Natural killer cell (primary cell): ENCODE measurements at regions not wholly inside any gene's neighbourhood (a gene's known extent, or its start where the extent isn't known, plus 50 kb on each side); places are given as distances from the start of the nearest gene placed in this dataset.

Experiments used
- ATAC-seq, 3 donors: fragments of 150-1000 bp in 2 of 3; fragments of 200-7000 bp in 1 of 3; cut with Tn5 transposase; 1 replicate in 1 of 3; 2 replicates in 2 of 3; pipeline ENCODE4 v1.10.0; 2021; ENCODE audit warnings: mild to moderate bottlenecking in 2 of 3, moderate library complexity in 2 of 3
- DNase-seq, 2 donors: peaks; one replicate each; pipeline versions ENCODE4 v3.0.0 to v3.0.0-alpha.2; 2013 to 2021; ENCODE audit warnings: mixed read lengths in 1 of 2
- H3K27ac ChIP-seq: one replicate; pipeline ENCODE4 v1.5.1; 2013; ENCODE audit warnings: mild to moderate bottlenecking, low read length
- H3K27me3 ChIP-seq: one replicate; pipeline ENCODE4 v1.6.1; 2013; ENCODE audit warnings: low read length; ENCODE audit not compliant: control insufficient read depth, insufficient read depth
- H3K36me3 ChIP-seq: one replicate; pipeline ENCODE4 v1.6.1; 2013; ENCODE audit warnings: low read length; ENCODE audit not compliant: control insufficient read depth, insufficient read depth
- H3K4me1 ChIP-seq: one replicate; pipeline ENCODE4 v1.6.1; 2013; ENCODE audit warnings: low read length; ENCODE audit not compliant: control insufficient read depth, insufficient read depth
- H3K4me3 ChIP-seq: one replicate; pipeline ENCODE4 v1.5.1; 2013; ENCODE audit warnings: low read length
- H3K9me3 ChIP-seq: one replicate; pipeline ENCODE4 v1.6.1; 2013; ENCODE audit warnings: low read length; ENCODE audit not compliant: control insufficient read depth, insufficient read depth
- H3K27ac Mint-ChIP-seq, 2 donors: one replicate each; pipeline ENCODE4 v1.8.0; 2022; ENCODE audit warnings: mild to moderate bottlenecking in 2 of 2, mixed read lengths in 2 of 2, moderate library complexity in 1 of 2
- H3K27me3 Mint-ChIP-seq, 2 donors: one replicate each; pipeline ENCODE4 v1.8.0; 2022; ENCODE audit warnings: low read depth in 2 of 2, mixed read lengths in 2 of 2
- H3K36me3 Mint-ChIP-seq: one replicate; pipeline ENCODE4 v1.8.0; 2022; ENCODE audit warnings: mixed read lengths
- H3K4me1 Mint-ChIP-seq, 2 donors: one replicate each; pipeline ENCODE4 v1.8.0; 2022; ENCODE audit warnings: mixed read lengths in 2 of 2
- H3K4me3 Mint-ChIP-seq: one replicate; pipeline ENCODE4 v1.8.0; 2022; ENCODE audit warnings: mild to moderate bottlenecking, moderate library complexity, mixed read lengths
- H3K9me3 Mint-ChIP-seq, 2 donors: one replicate each; pipeline ENCODE4 v1.8.0; 2022; ENCODE audit warnings: mixed read lengths in 2 of 2
- CTCF ChIP-seq: fragments of 200-600 bp; IDR thresholded peaks from one replicate; pipeline ENCODE4 v1.8.0; 2022; ENCODE audit warnings: antibody characterized with exemption
- WGBS: methylation state at CpG from one replicate; pipeline ENCODE4 v1.1.7; 2013; ENCODE audit warnings: missing lambda C conversion rate; ENCODE audit not compliant: insufficient coverage; 5-methylcytosine and 5-hydroxymethylcytosine counted together
- intact Hi-C: fragments of 100-400 bp; cut with micrococcal nuclease; formaldehyde crosslinking; loops from one replicate; pipeline ENCODE4 v1.14.2; 2022

- Mint-ChIP-seq H3K27ac (no peak overlapping the region), H3K27me3 (peaks cover 18 to 19% of the 10 kb centered on the region in 2 donors), H3K4me1 (peaks cover 0 to 5% of the 10 kb centered on the region in 2 donors), H3K9me3 (no peaks in the 10 kb centered on the region), H3K36me3 (no peaks in the 10 kb centered on the region), H3K4me3 (no peak overlapping the region)
- H3K27me3 ChIP-seq = no peaks in the 10 kb centered on the region
- TF ChIP-seq CTCF = no peak
- 38% methylated on average over 2 of the region's 2 CpGs for WGBS
- H3K27ac ChIP-seq = no peak overlapping the region
- DNase-seq (no peak), ATAC-seq (no peak)
- H3K4me3 ChIP-seq = no peak overlapping the region
- H3K9me3 ChIP-seq = no peaks in the 10 kb centered on the region
- no peaks in the 10 kb centered on the region for H3K36me3 ChIP-seq
- H3K4me1 ChIP-seq = no peaks in the 10 kb centered on the region
- intact Hi-C loops = no loop called here
Observed at GRCh38 chr2:37869304-37869703, 55.8 kb upstream of the RMDN2 start.

- intact Hi-C loops = loop anchor here (10.0 kb wide), 1 partner anchor 715 kb away; the partner anchor contains the start of gene EIF2AK2
- Mint-ChIP-seq H3K4me1 (peaks cover 0 to 5% of the 10 kb centered on the region in 2 donors), H3K4me3 (no peak overlapping the region), H3K27me3 (peaks cover 17 to 19% of the 10 kb centered on the region in 2 donors), H3K9me3 (no peaks in the 10 kb centered on the region), H3K27ac (no peak overlapping the region), H3K36me3 (no peaks in the 10 kb centered on the region)
- no peak overlapping the region for H3K4me3 ChIP-seq
- H3K9me3 ChIP-seq = no peaks in the 10 kb centered on the region
- 91% methylated on average over 1 of the region's 1 CpG for WGBS
- H3K4me1 ChIP-seq = no peaks in the 10 kb centered on the region
- DNase-seq (no peak), ATAC-seq (no peak)
- H3K36me3 ChIP-seq = no peaks in the 10 kb centered on the region
- H3K27ac ChIP-seq = no peak overlapping the region
- no peaks in the 10 kb centered on the region for H3K27me3 ChIP-seq
- no peak for TF ChIP-seq CTCF
Observed at GRCh38 chr2:37869771-37870170, 55.3 kb upstream of the RMDN2 start.

- Mint-ChIP-seq H3K9me3 (no peaks in the 10 kb centered on the region), H3K4me3 (no peak overlapping the region), H3K36me3 (no peaks in the 10 kb centered on the region), H3K4me1 (peaks cover 0 to 5% of the 10 kb centered on the region in 2 donors), H3K27me3 (peaks cover 6 to 11% of the 10 kb centered on the region in 2 donors), H3K27ac (no peak overlapping the region)
- no peaks in the 10 kb centered on the region for H3K27me3 ChIP-seq
- H3K9me3 ChIP-seq = no peaks in the 10 kb centered on the region
- intact Hi-C loops = loop anchor here (10.0 kb wide), 1 partner anchor 716 kb away; the partner anchor contains the start of gene EIF2AK2
- H3K4me1 ChIP-seq = no peaks in the 10 kb centered on the region
- ATAC-seq (no peak), DNase-seq (no peak)
- 90% methylated on average over 4 of the region's 4 CpGs for WGBS
- TF ChIP-seq CTCF = no peak
- no peak overlapping the region for H3K27ac ChIP-seq
- H3K36me3 ChIP-seq = no peaks in the 10 kb centered on the region
- H3K4me3 ChIP-seq = no peak overlapping the region
Observed at GRCh38 chr2:37870829-37871228, 54.3 kb upstream of the RMDN2 start.

- DNase-seq (no peak), ATAC-seq (no peak)
- Histone ChIP-seq H3K27me3 (no peaks in the 10 kb centered on the region), H3K4me1 (no peaks in the 10 kb centered on the region), H3K27ac (no peak overlapping the region), H3K36me3 (no peaks in the 10 kb centered on the region), H3K9me3 (no peaks in the 10 kb centered on the region), H3K4me3 (no peak overlapping the region)
- WGBS = 66% methylated on average over 4 of the region's 7 CpGs
- peaks cover 0 to 5% of the 10 kb centered on the region in 2 donors for H3K4me1 Mint-ChIP-seq
- intact Hi-C loops = loop anchor here (10.0 kb wide), 1 partner anchor 717 kb away; the partner anchor contains the start of gene EIF2AK2
- no peaks in the 10 kb centered on the region for H3K36me3 Mint-ChIP-seq
- no peak for TF ChIP-seq CTCF
- H3K4me3 Mint-ChIP-seq = no peak overlapping the region
- no peak overlapping the region for H3K27ac Mint-ChIP-seq
- H3K9me3 Mint-ChIP-seq = no peaks in the 10 kb centered on the region
- peaks cover 6 to 7% of the 10 kb centered on the region in 2 donors for H3K27me3 Mint-ChIP-seq
Observed at GRCh38 chr2:37871456-37872191, 53.5 kb upstream of the RMDN2 start.
